Suprapubic skin (tissue), 4 donors: ENCODE measurements at regions not wholly inside any gene's neighbourhood (a gene's known extent, or its start where the extent isn't known, plus 50 kb on each side); places are given as distances from the start of the nearest gene placed in this dataset.

Experiments used
- EP300 ChIP-seq: sonication (generic); formaldehyde crosslinking; IDR thresholded peaks from one replicate; pipeline ENCODE4 v1.6.1; 2017; ENCODE audit warnings: antibody characterized with exemption
- POLR2A ChIP-seq, 2 donors: fragments of 450-650 bp; IDR thresholded peaks; one replicate each; pipeline ENCODE4 v1.6.1; 2017; ENCODE audit warnings: antibody characterized with exemption in 2 of 2, mild to moderate bottlenecking in 2 of 2, moderate library complexity in 2 of 2
- POLR2AphosphoS5 ChIP-seq, 3 donors: sonication (generic); formaldehyde crosslinking; IDR thresholded peaks; one replicate each; pipeline ENCODE4 v1.6.1; 2017; ENCODE audit warnings: antibody characterized with exemption in 3 of 3
- TF ChIP-seq, protein P1 (sequence below), 2 donors: fragments of 200-600 bp in 1 of 2; fragments of 450-650 bp in 1 of 2; sonication (generic) in 1 of 2; IDR thresholded peaks; one replicate each; pipeline ENCODE4 v1.5.1; 2016 to 2019; ENCODE audit warnings: antibody characterized with exemption in 2 of 2, mild to moderate bottlenecking in 1 of 2, moderate library complexity in 1 of 2

DNA sequence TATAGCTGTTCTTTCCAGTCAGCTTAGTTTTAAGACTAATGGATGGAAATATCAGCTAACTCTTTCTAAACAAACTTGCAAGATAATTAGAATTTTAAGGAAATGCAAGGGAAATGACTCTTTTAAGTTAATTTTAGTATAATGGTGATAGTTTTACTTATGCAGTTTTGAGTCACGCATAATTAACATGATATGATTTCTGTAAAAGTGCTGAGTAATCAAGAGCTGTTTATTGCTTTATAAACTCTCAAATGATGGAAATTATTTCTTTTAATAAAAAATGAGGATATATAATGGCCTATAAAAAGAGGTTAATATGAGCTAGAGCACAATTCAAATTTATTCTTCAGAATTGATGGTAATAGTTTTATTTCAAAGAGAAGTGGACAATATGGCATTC, 385.9 kb downstream of the GLUD2 start:
- TF ChIP-seq POLR2AphosphoS5 (IDR thresholded peaks at IDR 0.05) (no peak), EP300 (no peak), POLR2A (IDR thresholded peaks at IDR 0.05) (no peak)
- TF ChIP-seq, protein P1, sequence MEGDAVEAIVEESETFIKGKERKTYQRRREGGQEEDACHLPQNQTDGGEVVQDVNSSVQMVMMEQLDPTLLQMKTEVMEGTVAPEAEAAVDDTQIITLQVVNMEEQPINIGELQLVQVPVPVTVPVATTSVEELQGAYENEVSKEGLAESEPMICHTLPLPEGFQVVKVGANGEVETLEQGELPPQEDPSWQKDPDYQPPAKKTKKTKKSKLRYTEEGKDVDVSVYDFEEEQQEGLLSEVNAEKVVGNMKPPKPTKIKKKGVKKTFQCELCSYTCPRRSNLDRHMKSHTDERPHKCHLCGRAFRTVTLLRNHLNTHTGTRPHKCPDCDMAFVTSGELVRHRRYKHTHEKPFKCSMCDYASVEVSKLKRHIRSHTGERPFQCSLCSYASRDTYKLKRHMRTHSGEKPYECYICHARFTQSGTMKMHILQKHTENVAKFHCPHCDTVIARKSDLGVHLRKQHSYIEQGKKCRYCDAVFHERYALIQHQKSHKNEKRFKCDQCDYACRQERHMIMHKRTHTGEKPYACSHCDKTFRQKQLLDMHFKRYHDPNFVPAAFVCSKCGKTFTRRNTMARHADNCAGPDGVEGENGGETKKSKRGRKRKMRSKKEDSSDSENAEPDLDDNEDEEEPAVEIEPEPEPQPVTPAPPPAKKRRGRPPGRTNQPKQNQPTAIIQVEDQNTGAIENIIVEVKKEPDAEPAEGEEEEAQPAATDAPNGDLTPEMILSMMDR (IDR thresholded peaks at IDR 0.05) = no peak
